Iris pigment epithelial cell (primary cell): ENCODE measurements at regions not wholly inside any gene's neighbourhood (a gene's known extent, or its start where the extent isn't known, plus 50 kb on each side); places are given as distances from the start of the nearest gene placed in this dataset.

Experiments used
- DNase-seq: peaks from one replicate; pipeline ENCODE4 v3.0.0-alpha.2; 2011; ENCODE audit warnings: low read depth

DNA sequence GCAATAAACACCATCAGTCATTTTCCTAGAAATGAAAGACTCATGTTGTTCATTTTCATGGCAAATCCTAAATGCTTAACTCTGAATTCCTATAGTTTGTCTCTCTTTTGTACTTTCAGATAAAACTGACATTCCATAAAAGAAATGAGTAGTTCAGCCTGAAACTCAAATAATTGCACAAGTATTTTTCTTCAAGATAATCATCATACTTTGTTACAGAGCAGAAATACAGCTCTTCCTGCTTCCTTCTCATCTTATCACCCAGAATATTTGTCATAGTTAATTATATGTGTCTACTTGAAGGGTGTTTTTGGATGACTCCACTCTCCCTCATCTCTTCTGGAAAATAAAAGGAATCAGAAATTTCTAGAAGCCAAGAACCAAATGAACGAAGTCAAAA, 141.1 kb downstream of the HNMT start:
- no peak for DNase-seq

- DNase-seq, result no peak
Observed at GRCh38 chr2:138106606-138107005, 142.3 kb downstream of the HNMT start.

DNA sequence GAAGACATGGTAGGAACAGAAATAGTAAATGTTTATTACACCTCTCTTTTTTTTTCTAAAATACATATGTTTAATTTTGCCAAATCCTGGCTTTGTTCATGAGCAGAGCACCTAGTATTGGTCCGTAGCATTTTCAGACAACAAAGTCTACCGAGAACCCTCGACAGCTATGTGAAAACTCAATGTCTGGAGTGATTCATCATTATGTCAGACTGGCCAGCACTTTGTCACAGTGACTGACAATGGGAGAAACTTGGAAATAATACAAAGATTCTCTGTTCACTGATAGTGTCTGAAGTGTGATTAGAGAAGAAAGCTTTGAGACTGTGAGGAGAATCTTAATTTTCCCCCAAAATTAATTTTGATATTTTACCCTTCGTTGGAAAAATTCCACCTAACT, 143.0 kb downstream of the HNMT start:
- peak; percentile 26 for DNase-seq

GRCh38 chr2:138110453-138111083, 146.3 kb downstream of the HNMT start:
- DNase-seq, result no peak

DNA sequence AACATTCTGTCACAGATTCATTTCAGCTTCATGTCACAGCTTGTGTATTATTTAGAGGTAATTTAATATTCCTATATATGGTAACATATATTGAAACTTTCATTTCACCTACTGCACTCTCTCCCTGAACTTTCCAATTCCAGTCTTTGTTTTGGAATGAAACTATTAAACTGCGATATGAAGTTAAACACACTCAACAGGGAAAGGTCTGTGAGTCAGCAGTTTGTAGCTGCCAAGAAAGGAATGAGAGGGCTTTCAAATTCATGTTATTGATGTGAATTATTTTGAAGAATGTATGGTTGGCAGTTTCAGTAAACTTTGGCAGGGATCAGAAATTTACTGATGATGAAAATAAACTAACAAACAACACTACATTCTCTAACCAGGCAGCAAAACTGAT, 148.3 kb downstream of the HNMT start:
- DNase-seq, result peak; percentile 38

DNA sequence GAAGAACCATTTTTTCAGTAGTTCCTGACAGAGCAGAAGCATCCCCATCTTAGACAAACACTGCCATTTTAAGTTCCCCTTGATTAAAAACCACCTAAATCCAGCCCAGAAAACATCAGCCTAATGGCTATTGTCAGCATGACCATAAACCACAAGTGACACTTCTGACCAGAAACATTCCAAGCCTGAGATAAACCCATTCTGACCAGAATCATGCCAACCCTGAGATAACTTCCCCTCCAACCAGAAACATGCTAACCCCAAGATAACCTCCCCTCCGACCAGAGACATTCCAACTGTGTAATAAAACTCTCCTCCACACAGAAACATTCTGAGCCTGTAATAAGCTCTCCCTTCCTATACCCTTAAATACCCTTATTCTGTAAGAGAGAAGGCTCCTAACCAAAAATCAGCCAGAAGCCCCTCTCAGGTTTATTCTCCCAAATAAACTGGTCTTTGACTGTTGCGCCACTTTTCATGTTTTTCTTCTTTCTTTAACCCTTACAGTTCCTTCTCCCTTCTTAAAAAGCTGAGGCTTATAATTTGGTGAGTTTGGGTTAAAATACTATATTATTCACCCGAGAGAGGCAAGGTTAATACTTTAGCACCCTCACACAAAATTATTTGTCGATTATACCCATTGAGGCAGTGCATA, 149.7 kb downstream of the HNMT start:
- DNase-seq, result peak; percentile 26

DNA sequence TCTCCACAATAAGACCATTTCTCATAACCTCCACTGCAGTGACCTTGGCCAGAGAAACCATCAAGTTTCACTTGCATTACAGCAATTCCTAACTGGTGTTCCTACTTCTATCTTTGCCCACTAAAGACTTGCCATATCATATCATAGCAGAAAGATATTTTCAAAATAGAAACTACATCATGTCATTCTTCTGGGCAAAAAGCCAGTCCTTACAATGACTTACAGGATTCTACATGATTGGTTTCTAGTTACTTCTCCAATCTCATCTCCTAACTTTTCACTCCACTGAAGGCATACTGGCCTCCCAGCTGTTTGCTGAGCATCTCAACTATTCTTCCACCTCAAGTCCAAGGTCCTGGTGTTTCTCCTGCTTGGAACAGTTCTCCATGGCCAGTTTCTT, 151.4 kb downstream of the HNMT start:
- DNase-seq, result peak; percentile 51

DNA sequence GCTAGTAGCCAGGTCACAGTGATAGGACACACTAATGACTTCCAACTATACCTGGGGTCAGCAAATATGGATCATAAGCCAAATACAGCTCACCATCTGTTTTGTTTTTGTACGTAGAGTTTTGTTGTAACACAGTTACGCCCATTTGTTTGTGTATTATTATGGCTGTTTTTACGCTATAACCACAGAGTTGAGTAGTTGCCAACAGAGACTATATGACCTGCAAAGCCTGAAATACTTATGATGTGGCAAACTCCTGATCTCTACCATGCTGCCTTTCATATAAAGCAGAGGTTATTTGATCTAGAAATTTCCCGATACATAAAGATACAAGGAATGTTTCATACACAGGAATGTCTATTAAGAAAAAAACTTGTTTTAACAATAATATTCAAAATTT, 152.2 kb downstream of the HNMT start:
- no peak for DNase-seq

- DNase-seq, result no peak
Observed at GRCh38 chr2:138121666-138122661, 157.7 kb downstream of the HNMT start.

DNA sequence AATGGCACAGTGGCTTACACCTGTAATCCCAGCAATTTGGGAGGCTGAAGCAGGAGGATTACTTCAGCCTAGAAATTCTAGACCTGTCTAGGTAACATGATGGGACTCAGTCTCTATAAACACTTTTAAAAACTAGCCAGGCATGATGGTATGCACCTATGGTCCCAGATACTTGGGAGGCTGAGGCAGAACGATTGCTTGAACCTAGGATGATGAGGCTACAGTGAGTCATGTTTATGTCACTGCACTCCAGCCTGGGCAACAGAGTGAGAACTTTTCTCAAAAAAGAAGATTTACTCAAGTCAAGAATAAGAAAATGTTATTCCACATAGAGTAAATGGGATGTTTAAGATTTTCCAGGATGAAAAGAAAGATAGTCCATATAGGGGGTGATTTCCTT, 158.6 kb downstream of the HNMT start:
- DNase-seq, result no peak

DNA sequence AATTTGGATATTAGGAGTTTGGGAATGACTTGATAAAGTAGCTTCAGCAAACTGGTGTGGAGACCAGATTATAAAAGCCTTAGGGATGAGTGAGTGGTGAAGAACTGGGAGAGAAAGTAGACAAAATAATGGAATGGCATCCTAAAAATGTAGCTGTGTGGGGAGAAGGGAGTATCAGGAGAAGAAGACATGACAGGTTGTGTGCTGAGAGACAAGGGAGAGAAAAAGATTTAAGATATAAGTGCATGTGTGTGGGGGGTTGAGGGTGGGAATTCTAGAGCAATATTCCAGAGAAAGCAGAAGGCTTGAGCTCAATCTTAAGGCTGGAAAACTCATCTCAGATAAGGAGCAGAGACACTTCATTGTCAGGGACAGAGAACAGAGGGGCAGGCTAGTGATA, 159.5 kb downstream of the HNMT start:
- no peak for DNase-seq

DNA sequence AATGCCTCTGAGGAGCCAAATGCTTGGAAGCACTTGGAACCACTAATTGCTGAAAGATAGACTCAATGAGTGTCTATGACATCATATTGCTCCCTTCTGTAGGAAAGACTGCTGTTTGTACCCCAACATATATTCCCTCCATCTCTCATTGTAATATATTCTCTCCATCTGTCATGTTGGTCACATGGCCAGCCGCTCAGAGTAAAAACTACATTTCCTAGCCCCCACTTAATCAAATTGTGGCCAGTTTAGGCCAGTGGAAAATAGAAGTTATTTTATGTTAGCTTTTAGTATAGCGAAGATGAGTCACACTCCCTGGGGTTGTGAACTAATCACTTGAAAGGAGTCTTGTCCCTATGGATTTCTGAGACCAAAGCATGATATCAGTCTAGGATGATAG, 160.2 kb downstream of the HNMT start:
- DNase-seq, result no peak

DNA sequence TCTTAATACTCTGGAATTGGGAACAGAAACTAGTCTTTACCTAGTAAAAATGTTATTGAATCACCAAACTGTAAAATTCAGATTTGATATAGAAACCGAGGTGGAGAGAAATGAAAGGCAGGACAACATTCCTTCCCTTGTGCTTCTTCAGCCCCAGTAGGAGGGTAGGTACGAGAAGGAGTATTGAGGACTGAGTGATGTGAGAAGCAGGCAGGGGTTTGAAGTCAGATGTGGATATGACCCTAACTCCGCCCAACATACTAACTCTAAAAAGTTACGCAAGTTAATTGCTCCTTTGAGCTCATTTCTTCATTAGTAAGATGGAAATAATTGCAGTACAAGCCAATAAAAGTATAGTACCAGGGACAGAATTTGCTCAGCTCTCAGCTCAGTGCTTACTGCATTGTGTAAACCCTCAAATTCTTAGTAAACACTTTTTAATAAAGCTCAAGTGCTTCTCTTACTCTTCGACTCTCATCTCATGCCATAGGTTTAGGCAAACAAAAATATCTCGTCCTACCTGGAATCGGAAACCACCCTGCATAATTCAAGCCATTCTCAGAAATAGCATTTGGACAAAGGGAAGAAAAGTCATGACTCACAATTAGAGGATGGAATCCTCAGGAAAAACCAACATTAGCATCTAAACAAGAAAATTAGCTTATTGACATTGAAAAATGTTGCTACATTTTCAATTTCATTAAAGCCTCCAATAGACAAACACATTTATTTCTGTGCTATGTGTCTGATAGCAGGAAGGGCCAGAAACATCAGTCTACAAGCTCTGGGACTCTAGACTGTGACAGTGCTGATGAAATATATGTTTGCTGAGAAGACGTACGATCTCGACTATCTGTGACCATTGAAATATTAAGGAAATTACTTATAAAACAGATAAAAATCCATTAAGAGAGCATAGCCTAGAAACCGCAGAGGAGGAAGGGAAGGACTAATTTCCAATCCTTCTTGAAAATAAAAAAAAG, 161.3 kb downstream of the HNMT start:
- DNase-seq, result no peak

GRCh38 chr2:138132108-138132507, 167.8 kb downstream of the HNMT start:
- no peak for DNase-seq

- DNase-seq, result no peak
Observed at GRCh38 chr2:138137949-138138348, 173.7 kb downstream of the HNMT start.

GRCh38 chr2:138147796-138148195, 183.5 kb downstream of the HNMT start:
- DNase-seq, result no peak

DNA sequence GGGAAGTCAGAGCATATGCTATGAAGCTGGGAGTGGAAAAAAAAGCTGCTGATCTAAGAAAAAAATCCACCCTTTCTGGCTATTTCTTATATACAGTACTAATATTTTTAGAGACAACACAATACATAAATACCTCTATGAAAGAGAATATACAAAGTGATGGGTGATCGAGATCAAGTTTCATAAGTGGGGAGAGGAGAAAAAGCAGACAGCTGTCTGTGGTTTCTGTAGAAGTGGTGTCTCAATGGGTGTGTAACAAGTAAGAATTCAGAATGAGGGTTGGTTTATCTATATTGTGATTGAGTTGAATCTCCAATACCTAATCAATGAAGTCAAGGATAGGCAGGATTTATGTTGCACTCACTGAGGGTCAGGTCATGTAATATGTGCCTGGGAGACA, 191.0 kb downstream of the HNMT start:
- no peak for DNase-seq

DNA sequence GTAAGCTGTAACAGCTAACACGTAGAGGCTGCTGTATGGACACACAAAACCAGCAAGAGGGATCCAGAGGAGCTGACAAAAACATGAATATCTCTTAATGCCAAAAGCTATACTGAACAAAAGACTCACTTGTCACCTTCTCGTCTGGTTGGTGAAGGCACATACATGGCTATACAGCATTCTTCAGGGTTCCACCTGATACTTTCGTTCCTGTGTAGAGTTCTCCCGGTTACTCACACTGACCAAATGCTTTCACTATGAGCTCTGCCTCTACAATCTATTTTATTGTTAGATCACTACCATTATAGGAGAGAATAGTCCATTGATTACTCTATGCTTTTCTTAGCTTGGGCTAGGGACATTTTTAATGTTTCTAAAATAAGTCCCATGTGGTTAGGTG, 193.1 kb downstream of the HNMT start:
- DNase-seq, result no peak

- no peak for DNase-seq
Observed at GRCh38 chr2:138170485-138170884, 206.2 kb downstream of the HNMT start.

DNA sequence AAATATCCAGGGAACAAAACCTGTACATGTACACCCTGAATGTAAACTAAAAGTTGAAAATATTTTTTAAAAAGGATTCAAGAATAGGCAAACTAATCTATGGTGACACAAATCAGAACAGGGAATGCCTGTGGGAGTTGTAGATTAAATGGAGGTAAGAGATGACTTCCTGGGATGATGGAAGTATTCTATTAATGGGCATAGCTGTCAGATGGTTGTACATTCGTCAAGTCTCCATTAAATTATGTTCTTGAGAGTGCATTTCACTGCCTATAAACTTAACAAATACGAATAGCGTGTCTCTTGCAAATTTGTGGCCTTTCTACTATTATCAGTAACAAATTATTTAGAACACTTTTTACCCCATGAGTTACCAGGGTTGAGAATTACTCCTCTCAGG, 207.0 kb downstream of the HNMT start:
- no peak for DNase-seq

DNA sequence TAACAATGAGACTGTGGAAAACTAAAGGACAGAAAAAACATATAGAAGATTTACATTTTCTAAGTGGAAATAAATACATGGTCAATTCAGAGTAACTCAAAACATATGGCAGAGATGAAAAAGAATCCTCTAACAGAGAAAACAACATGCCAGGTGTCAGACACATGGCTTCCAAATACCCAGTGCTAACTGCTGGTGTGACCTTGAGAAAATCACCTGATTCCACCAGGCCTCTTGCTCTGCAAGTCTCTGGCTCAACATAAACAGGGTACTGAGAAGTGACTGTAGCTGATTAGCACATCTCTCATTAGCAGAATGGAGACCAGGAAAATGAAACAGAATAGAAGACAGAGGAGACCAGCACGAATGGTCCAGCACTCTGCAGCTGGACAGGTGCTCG, 210.8 kb downstream of the HNMT start:
- DNase-seq, result no peak
